Brain microvascular endothelial cell (primary cell): ENCODE measurements at regions not wholly inside any gene's neighbourhood (a gene's known extent, or its start where the extent isn't known, plus 50 kb on each side); places are given as distances from the start of the nearest gene placed in this dataset.

Source experiments
- DNase-seq: peaks from one replicate; pipeline ENCODE4 v3.0.0-alpha.2; 2020
- H3K27ac ChIP-seq: fragments of 250-450 bp; sonication (Bioruptor Pico); 2 replicates; pipeline ENCODE4 v1.5.1; 2020; ENCODE audit warnings: mild to moderate bottlenecking, moderate library complexity
- H3K27me3 ChIP-seq: fragments of 250-450 bp; sonication (Bioruptor Pico); replicated peaks from 2 replicates; pipeline ENCODE4 v1.5.1; 2020; ENCODE audit warnings: mild to moderate bottlenecking
- H3K36me3 ChIP-seq: fragments of 250-450 bp; sonication (Bioruptor Pico); replicated peaks from 2 replicates; pipeline ENCODE4 v1.5.1; 2020; ENCODE audit warnings: mild to moderate bottlenecking
- H3K4me3 ChIP-seq: 2 replicates; pipeline ENCODE4 v1.5.1; 2011; ENCODE audit warnings: low read depth, mild to moderate bottlenecking, control low read depth, low read length, moderate library complexity
- in situ Hi-C: cut with HindIII; loops from 2 replicates; pipeline ENCODE4 v1.10.0; 2017; ENCODE audit warnings: low sequenced_read_pairs, low pct_ligation_motif_present
- TF ChIP-seq, protein P1 (sequence below): IDR thresholded peaks from 2 replicates; pipeline ENCODE4 v1.5.1; 2011; ENCODE audit warnings: low read depth, mild to moderate bottlenecking, moderate library complexity, low read length, control low read depth, inconsistent platforms; ENCODE audit errors: missing control alignments

GRCh38 chr4:121551271-121551670 lies 145.5 kb downstream of the ANXA5 start:
- Histone ChIP-seq H3K36me3 (no peaks in the 10 kb centered on the region), H3K27me3 (no peaks in the 10 kb centered on the region), H3K27ac (no peak overlapping the region), H3K4me3 (no peak overlapping the region)
- in situ Hi-C loops: no loop called here
- TF ChIP-seq, protein P1, sequence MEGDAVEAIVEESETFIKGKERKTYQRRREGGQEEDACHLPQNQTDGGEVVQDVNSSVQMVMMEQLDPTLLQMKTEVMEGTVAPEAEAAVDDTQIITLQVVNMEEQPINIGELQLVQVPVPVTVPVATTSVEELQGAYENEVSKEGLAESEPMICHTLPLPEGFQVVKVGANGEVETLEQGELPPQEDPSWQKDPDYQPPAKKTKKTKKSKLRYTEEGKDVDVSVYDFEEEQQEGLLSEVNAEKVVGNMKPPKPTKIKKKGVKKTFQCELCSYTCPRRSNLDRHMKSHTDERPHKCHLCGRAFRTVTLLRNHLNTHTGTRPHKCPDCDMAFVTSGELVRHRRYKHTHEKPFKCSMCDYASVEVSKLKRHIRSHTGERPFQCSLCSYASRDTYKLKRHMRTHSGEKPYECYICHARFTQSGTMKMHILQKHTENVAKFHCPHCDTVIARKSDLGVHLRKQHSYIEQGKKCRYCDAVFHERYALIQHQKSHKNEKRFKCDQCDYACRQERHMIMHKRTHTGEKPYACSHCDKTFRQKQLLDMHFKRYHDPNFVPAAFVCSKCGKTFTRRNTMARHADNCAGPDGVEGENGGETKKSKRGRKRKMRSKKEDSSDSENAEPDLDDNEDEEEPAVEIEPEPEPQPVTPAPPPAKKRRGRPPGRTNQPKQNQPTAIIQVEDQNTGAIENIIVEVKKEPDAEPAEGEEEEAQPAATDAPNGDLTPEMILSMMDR: no peak
- peak; percentile 12 for DNase-seq

DNA sequence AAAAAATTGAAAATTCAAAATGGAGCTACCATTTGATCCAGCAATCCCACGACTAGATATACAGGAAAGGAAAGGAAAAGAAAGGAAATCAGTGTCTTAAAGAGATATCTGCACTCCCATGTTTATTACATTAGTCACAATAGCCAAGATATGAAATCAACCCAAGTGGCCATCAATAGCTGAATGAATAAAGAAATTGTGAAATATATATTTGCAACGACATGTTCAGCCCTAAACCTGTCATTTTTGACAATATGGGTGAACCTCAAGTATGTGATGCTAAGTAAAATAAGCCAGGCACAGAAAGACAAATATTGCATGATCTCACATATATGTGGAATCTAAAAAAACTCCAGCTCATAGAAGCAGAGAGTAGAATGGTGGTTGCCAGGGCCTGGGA lies 155.1 kb downstream of the ANXA5 start:
- Histone ChIP-seq H3K27ac (no peak overlapping the region), H3K4me3 (no peak overlapping the region), H3K36me3 (no peaks in the 10 kb centered on the region), H3K27me3 (no peaks in the 10 kb centered on the region)
- in situ Hi-C loops: no loop called here
- no peak for DNase-seq
- TF ChIP-seq, protein P1: no peak

DNA sequence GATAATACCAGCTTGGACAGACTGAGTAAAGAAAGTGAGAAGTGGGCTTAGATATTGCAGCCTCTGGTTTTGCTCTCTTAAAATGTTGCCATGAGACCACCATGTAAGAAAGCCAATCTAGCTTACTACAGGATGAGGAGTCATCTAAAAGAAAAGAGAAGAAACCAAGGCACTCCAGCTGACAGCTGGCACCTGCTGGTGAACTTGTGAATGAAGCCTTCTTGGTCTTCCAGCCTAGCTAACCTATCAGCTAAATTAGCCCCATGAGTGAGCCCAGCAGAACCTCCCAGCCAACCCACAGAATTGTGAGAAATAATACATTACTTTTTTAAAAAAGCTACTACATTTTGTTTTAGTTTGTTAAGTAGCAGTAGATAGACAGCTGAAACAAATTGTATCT lies 154.5 kb upstream of the QRFPR start:
- H3K4me3 ChIP-seq: no peak overlapping the region
- TF ChIP-seq, protein P1: no peak
- DNase-seq: no peak
- no peaks in the 10 kb centered on the region for H3K36me3 ChIP-seq
- no peak overlapping the region for H3K27ac ChIP-seq
- no peaks in the 10 kb centered on the region for H3K27me3 ChIP-seq
- in situ Hi-C loops: no loop called here

- no peaks in the 10 kb centered on the region for H3K36me3 ChIP-seq
- no peaks in the 10 kb centered on the region for H3K27me3 ChIP-seq
- in situ Hi-C loops: no loop called here
- no peak for DNase-seq
- no peak overlapping the region for H3K27ac ChIP-seq
- TF ChIP-seq, protein P1: no peak
- no peak overlapping the region for H3K4me3 ChIP-seq
These were observed 153.4 kb upstream of the QRFPR start for GRCh38 chr4:121534187-121534586.

DNA sequence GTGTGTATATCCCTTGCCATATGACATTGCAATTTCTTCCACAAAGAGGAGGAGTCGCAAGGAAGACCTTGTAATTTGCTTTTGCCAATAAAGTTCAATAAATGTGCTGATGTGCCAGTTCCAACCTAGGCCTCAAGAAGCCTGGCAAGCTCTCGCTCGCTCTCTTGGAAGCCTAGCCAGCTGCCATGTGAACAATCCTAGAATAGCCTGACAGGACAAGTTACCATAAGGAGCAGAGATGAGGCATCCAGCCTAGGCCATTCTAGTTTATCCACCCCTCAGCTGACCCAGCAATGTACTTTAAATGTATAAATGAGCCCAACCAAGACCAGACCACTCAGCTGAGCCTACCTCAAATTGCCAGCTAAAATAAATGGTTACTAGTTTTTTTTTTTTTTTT lies 145.7 kb upstream of the QRFPR start:
- Histone ChIP-seq H3K4me3 (no peak overlapping the region), H3K27me3 (no peaks in the 10 kb centered on the region), H3K27ac (no peak overlapping the region), H3K36me3 (no peaks in the 10 kb centered on the region)
- TF ChIP-seq, protein P1: no peak
- in situ Hi-C loops: no loop called here
- no peak for DNase-seq

DNA sequence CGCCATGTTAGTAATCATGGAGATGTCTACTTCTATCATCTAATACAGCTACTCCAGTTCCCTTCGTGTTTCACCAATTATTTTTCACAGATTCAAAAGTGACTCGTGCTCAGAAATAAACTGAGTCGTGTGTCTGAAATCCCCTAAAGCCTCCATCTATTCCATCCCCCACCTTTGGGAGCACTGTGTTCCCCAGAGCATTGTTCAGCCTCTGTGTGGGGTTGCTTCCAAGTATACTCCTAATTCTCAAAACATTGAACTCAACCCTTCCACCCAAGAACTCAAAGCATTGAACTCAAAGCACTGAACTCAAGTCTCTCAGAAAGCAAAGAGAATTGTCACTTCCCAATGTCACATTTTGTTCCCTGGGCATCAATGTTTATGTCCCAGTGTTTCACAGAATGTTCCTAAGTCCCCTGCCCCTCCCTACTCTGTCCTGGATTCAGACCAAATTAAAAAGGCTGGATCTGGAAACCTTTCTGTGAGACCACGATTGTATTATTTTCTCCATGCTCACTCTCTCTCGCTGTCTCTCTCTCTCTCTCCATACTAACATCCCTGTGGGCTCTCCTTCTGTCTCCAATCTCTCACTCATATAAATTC lies 138.5 kb upstream of the QRFPR start:
- no peaks in the 10 kb centered on the region for H3K36me3 ChIP-seq
- no peak overlapping the region for H3K4me3 ChIP-seq
- no peak overlapping the region for H3K27ac ChIP-seq
- no peaks in the 10 kb centered on the region for H3K27me3 ChIP-seq
- no peak for DNase-seq
- TF ChIP-seq, protein P1: no peak
- in situ Hi-C loops: no loop called here
